HEK293 (cell line): ENCODE measurements at regions not wholly inside any gene's neighbourhood (a gene's known extent, or its start where the extent isn't known, plus 50 kb on each side); places are given as distances from the start of the nearest gene placed in this dataset.

Experiments
- ATF2 ChIP-seq: fragments of 450-650 bp; formaldehyde crosslinking; IDR thresholded peaks from 2 replicates; pipeline ENCODE4 v1.5.1; 2016; ENCODE audit warnings: missing biosample characterization, missing genetic modification characterization, low read depth
- ZNF560 ChIP-seq: fragments of 450-650 bp; formaldehyde crosslinking; IDR thresholded peaks from 2 replicates; pipeline ENCODE4 v1.5.1; 2017; ENCODE audit warnings: missing biosample characterization, missing genetic modification characterization, borderline replicate concordance
- ZNF701 ChIP-seq: fragments of 450-650 bp; formaldehyde crosslinking; IDR thresholded peaks from 2 replicates; pipeline ENCODE4 v1.5.1; 2016; ENCODE audit warnings: missing biosample characterization, missing genetic modification characterization
- TF ChIP-seq, protein P1 (sequence below): fragments of 450-650 bp; formaldehyde crosslinking; IDR thresholded peaks from 2 replicates; pipeline ENCODE4 v1.5.1; 2016; ENCODE audit warnings: missing biosample characterization, missing genetic modification characterization, low read depth

DNA sequence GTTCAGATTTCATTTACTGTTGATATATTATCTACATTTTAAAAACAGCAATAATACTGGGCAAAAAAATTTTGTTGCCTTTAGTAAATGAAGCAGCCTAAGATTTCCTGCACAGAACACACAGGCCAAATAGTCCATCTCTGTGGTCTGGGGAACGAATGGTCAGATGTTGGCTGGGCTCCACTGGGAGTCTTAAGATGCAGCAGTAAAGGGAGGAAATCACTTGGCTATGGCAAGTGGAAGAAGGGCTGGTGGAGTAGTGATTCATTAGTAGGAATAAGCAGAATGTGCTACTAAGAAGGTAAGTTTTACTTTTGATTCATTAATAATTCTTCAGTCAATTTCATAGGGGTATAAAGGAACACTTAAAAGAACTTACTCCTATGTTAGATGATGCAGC, 91.1 kb upstream of the ARRDC3 start:
- TF ChIP-seq, protein P1, sequence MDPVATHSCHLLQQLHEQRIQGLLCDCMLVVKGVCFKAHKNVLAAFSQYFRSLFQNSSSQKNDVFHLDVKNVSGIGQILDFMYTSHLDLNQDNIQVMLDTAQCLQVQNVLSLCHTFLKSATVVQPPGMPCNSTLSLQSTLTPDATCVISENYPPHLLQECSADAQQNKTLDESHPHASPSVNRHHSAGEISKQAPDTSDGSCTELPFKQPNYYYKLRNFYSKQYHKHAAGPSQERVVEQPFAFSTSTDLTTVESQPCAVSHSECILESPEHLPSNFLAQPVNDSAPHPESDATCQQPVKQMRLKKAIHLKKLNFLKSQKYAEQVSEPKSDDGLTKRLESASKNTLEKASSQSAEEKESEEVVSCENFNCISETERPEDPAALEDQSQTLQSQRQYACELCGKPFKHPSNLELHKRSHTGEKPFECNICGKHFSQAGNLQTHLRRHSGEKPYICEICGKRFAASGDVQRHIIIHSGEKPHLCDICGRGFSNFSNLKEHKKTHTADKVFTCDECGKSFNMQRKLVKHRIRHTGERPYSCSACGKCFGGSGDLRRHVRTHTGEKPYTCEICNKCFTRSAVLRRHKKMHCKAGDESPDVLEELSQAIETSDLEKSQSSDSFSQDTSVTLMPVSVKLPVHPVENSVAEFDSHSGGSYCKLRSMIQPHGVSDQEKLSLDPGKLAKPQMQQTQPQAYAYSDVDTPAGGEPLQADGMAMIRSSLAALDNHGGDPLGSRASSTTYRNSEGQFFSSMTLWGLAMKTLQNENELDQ (tag by site-specific recombination): no peak
- TF ChIP-seq ZNF560 (tag by site-specific recombination): no peak
- no peak for TF ChIP-seq ZNF701 (tag by site-specific recombination)
- no peak for TF ChIP-seq ATF2
